ENCODE measurements at regions not wholly inside any gene's neighbourhood (a gene's known extent, or its start where the extent isn't known, plus 50 kb on each side); places are given as distances from the start of the nearest gene placed in this dataset.

DNA sequence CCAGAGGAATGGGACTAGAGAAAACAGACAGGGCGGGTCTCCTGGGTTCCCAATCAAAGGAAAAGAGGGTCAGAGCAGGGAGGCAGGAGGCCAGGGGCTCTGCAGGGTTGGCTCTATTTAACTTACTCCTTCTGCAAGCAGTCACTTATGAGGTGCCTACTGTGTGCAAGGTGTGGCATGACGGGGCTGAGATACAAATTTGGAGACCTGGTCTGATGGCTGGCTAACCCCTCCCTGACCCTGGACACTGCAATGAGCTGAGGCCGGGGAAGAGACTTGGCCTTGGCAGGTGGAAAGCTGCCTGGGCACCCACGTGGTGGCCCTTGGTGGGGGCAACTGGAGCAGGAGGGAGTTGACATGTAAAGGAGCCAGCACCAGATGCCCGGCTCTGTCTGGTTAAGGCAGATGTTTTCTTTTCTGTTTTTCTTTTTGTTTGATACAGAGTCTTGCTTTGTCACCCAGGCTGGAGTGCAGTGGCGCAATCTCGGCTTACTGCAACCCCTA lies 148.5 kb upstream of the GATA6 start:
- TF ChIP-seq, protein P1, sequence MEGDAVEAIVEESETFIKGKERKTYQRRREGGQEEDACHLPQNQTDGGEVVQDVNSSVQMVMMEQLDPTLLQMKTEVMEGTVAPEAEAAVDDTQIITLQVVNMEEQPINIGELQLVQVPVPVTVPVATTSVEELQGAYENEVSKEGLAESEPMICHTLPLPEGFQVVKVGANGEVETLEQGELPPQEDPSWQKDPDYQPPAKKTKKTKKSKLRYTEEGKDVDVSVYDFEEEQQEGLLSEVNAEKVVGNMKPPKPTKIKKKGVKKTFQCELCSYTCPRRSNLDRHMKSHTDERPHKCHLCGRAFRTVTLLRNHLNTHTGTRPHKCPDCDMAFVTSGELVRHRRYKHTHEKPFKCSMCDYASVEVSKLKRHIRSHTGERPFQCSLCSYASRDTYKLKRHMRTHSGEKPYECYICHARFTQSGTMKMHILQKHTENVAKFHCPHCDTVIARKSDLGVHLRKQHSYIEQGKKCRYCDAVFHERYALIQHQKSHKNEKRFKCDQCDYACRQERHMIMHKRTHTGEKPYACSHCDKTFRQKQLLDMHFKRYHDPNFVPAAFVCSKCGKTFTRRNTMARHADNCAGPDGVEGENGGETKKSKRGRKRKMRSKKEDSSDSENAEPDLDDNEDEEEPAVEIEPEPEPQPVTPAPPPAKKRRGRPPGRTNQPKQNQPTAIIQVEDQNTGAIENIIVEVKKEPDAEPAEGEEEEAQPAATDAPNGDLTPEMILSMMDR (IDR thresholded peaks at IDR 0.05; ENCODE audit: unreplicated experiment in 3 of 3) = no peak
- H3K9me3 Mint-ChIP-seq = peaks cover 5% of the 10 kb centered on the region
- peak overlapping the region in 1 of 3 experiments; percentile 20 for H3K27ac Mint-ChIP-seq
- H3K4me1 Mint-ChIP-seq = peaks cover 8% of the 10 kb centered on the region
- H3K36me3 Mint-ChIP-seq (ENCODE audit: low read depth) = no peaks in the 10 kb centered on the region
- no peak overlapping the region for H3K4me3 Mint-ChIP-seq
- H3K27me3 Mint-ChIP-seq (ENCODE audit: low read depth) = peaks cover 5% of the 10 kb centered on the region

DNA sequence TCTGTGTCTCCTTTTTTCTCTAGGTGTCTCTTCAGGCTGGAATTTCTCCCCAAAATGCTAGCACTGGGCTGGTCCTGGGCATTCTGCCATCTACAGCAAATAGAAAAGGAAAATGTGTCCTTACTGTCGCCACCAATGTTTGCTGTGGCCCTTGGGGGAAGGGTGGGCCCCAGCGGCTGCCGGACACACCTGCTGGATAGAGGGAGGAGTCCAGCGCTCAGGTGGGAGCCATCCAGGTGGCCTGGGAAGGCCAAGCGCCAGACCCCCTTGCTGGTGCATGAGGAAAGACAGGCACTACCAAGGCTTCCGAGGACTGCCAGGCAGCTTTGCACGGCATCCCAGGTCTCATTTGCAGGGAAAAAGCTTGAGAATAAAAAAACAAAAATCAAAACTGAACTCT lies 147.7 kb upstream of the GATA6 start:
- Mint-ChIP-seq H3K4me3 (no peak overlapping the region), H3K9me3 (peaks cover 5% of the 10 kb centered on the region), H3K36me3 (ENCODE audit: low read depth) (no peaks in the 10 kb centered on the region), H3K4me1 (peaks cover 11% of the 10 kb centered on the region), H3K27ac (no peak overlapping the region), H3K27me3 (ENCODE audit: low read depth) (peaks cover 5% of the 10 kb centered on the region)
- TF ChIP-seq, protein P1 (IDR thresholded peaks at IDR 0.05; ENCODE audit: unreplicated experiment in 3 of 3) = no peak

DNA sequence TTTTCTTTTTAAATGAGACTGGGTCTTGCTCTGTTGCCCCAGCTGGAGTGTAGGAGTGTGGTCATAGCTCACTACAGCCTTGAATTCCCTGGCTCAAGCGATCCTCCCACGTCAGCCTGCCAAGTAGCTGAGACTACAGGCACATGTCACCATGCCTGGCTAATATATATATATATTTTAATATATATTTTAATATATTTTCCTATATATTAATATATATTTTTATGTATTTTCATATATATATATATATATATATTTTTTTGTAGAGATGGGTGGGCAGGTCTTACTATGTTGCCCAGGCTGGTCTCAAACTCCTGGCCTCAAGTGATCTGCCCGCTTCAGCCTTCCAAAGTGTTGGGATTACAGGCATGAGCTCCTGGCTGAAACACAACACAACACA lies 144.5 kb upstream of the GATA6 start:
- H3K36me3 Mint-ChIP-seq (ENCODE audit: low read depth) = no peaks in the 10 kb centered on the region
- TF ChIP-seq, protein P1 (IDR thresholded peaks at IDR 0.05; ENCODE audit: unreplicated experiment in 3 of 3) = no peak
- peaks cover 13% of the 10 kb centered on the region for H3K4me1 Mint-ChIP-seq

DNA sequence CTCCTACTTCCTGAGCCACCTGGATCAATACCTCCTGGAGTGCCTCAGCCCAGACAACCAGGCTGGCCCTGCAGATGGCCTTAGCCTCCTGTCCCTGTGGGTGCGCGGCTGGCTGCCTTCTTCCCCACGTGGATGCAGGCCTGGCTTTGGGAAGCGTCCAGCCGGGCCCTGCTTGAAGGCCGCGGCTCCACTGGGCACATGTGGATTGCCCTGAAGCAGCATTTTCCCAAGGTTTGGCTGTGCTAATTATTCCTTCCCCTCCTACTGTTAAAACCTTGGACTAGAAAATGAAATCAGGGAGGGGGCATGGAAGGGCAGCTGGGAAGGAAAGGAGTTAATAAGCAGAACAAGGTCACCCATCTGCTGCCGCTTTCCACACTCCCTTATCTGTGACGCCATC lies 143.0 kb upstream of the GATA6 start:
- Mint-ChIP-seq H3K36me3 (ENCODE audit: low read depth) (no peaks in the 10 kb centered on the region), H3K4me3 (no peak overlapping the region), H3K27me3 (ENCODE audit: low read depth) (peaks cover 5% of the 10 kb centered on the region), H3K4me1 (peaks cover 5% of the 10 kb centered on the region), H3K9me3 (no peaks in the 10 kb centered on the region), H3K27ac (no peak overlapping the region)
- TF ChIP-seq, protein P1 (IDR thresholded peaks at IDR 0.05; ENCODE audit: unreplicated experiment in 3 of 3) = no peak

More for the DNA sequence above, 144.5 kb upstream of the GATA6 start:
- H3K4me3 Mint-ChIP-seq = no peak overlapping the region
- H3K9me3 Mint-ChIP-seq = no peaks in the 10 kb centered on the region
- H3K27me3 Mint-ChIP-seq (ENCODE audit: low read depth) = peaks cover 5% of the 10 kb centered on the region
- no peak overlapping the region for H3K27ac Mint-ChIP-seq

DNA sequence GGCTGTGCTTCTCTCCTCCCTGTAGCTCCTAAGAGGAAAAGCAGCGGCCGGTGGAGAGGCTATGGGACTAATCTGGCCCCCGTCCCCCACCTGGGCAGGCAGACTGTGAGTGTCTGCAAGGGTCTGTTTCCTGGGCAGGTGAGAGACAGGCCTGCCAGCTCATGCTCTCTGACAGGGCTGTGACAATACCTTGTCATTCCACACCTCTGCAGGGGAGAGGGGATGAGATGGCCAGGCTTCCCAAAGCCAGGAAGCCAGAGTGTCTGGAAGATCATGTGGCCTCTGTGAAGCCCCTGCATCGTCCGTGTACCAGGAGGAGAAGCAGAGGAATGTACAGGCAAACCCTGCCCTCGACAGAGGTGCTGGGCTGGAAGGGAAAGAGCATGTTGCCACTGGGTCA lies 142.5 kb upstream of the GATA6 start:
- Mint-ChIP-seq H3K9me3 (no peaks in the 10 kb centered on the region), H3K4me3 (no peak overlapping the region), H3K27ac (no peak overlapping the region), H3K27me3 (ENCODE audit: low read depth) (peaks cover 5% of the 10 kb centered on the region), H3K4me1 (peaks cover 5% of the 10 kb centered on the region), H3K36me3 (ENCODE audit: low read depth) (no peaks in the 10 kb centered on the region)
- TF ChIP-seq, protein P1 (IDR thresholded peaks at IDR 0.05; ENCODE audit: unreplicated experiment in 3 of 3) = no peak

DNA sequence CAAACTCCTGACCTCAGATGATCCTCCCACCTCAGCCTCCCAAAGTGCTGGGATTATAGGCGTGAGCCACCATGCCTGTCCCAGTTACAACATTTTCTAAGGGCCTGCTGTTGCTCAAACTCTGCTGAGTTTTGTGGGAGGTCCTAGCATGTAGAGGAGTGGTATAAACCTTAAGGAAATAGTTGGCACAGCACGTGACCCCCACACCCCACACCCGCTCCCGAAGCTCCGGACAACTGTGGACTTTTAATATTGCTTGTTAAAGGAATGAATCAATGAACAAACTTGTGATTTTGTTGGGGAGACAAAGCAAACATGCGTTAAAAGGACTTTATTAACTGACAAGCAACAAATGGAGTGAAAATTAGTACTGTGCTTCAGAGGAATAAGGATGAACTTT lies 137.8 kb upstream of the GATA6 start:
- no peaks in the 10 kb centered on the region for H3K27me3 Mint-ChIP-seq (ENCODE audit: low read depth)
- peaks cover 9% of the 10 kb centered on the region for H3K4me1 Mint-ChIP-seq

More for the DNA sequence above, 137.8 kb upstream of the GATA6 start:
- Mint-ChIP-seq H3K9me3 (no peaks in the 10 kb centered on the region), H3K27ac (no peak overlapping the region), H3K4me3 (no peak overlapping the region), H3K36me3 (ENCODE audit: low read depth) (no peaks in the 10 kb centered on the region)
- TF ChIP-seq, protein P1 (IDR thresholded peaks at IDR 0.05; ENCODE audit: unreplicated experiment in 3 of 3) = no peak
